SK-N-SH treated with all-trans-retinoic acid at 6 μM for 48 hours (cell line): ENCODE measurements at regions not wholly inside any gene's neighbourhood (a gene's known extent, or its start where the extent isn't known, plus 50 kb on each side); places are given as distances from the start of the nearest gene placed in this dataset.

Experiments used
- ATAC-seq: fragments of 200-7000 bp; cut with Tn5 transposase; 3 replicates; pipeline ENCODE4 v1.9.1; 2020; ENCODE audit warnings: mild to moderate bottlenecking, moderate library complexity
- ARNTL ChIP-seq: fragments of 450-650 bp; formaldehyde crosslinking; IDR thresholded peaks from 2 replicates; pipeline ENCODE4 v1.5.0; 2020; ENCODE audit warnings: low read depth, mild to moderate bottlenecking, moderate library complexity, borderline replicate concordance
- BACH2 ChIP-seq: fragments of 250-450 bp; sonication (Bioruptor Pico); IDR thresholded peaks from 2 replicates; pipeline ENCODE4 v1.9.0; 2021; ENCODE audit warnings: mild to moderate bottlenecking, borderline replicate concordance
- CSDC2 ChIP-seq: fragments of 250-450 bp; sonication (Bioruptor Pico); IDR thresholded peaks from 2 replicates; pipeline ENCODE4 v1.5.0; 2020; ENCODE audit warnings: mild to moderate bottlenecking, moderate library complexity
- ESRRG ChIP-seq: fragments of 250-450 bp; sonication (Bioruptor Pico); IDR thresholded peaks from 2 replicates; pipeline ENCODE4 v1.6.1; 2021; ENCODE audit warnings: mild to moderate bottlenecking
- GLIS3 ChIP-seq: fragments of 250-450 bp; sonication (Bioruptor Pico); IDR thresholded peaks from 2 replicates; pipeline ENCODE4 v1.5.0; 2020; ENCODE audit warnings: mild to moderate bottlenecking, moderate library complexity
- ISL1 ChIP-seq: fragments of 250-450 bp; sonication (Bioruptor Pico); IDR thresholded peaks from 2 replicates; pipeline ENCODE4 v2.1.2; 2022; ENCODE audit warnings: mild to moderate bottlenecking, moderate library complexity
- OSR1 ChIP-seq: fragments of 250-450 bp; sonication (Bioruptor Pico); IDR thresholded peaks from 2 replicates; pipeline ENCODE4 v1.8.0; 2022; ENCODE audit warnings: moderate library complexity, mild to moderate bottlenecking, inconsistent platforms
- PPARA ChIP-seq: fragments of 250-450 bp; sonication (Bioruptor Pico); IDR thresholded peaks from 2 replicates; pipeline ENCODE4 v1.5.0; 2020; ENCODE audit warnings: mild to moderate bottlenecking, borderline replicate concordance
- RARB ChIP-seq: fragments of 250-450 bp; sonication (Bioruptor Pico); IDR thresholded peaks from 2 replicates; pipeline ENCODE4 v1.8.0; 2021; ENCODE audit warnings: mild to moderate bottlenecking, moderate library complexity
- SNAI2 ChIP-seq: fragments of 250-450 bp; sonication (Bioruptor Pico); IDR thresholded peaks from 2 replicates; pipeline ENCODE4 v1.5.0; 2020; ENCODE audit warnings: mild to moderate bottlenecking, moderate library complexity
- TCF4 ChIP-seq: fragments of 250-450 bp; sonication (Bioruptor Pico); IDR thresholded peaks from 2 replicates; pipeline ENCODE4 v1.8.0; 2021; ENCODE audit warnings: mild to moderate bottlenecking, moderate library complexity, borderline replicate concordance
- TOX ChIP-seq: fragments of 250-450 bp; sonication (Bioruptor Pico); IDR thresholded peaks from 2 replicates; pipeline ENCODE4 v1.8.0; 2021; ENCODE audit warnings: mild to moderate bottlenecking, moderate library complexity, borderline replicate concordance
- ZC3H10 ChIP-seq: fragments of 250-450 bp; sonication (Bioruptor Pico); IDR thresholded peaks from 2 replicates; pipeline ENCODE4 v1.5.1; 2021; ENCODE audit warnings: mild to moderate bottlenecking, moderate library complexity
- ZFP3 ChIP-seq: fragments of 250-450 bp; sonication (Bioruptor Pico); IDR thresholded peaks from 2 replicates; pipeline ENCODE4 v1.5.0; 2020; ENCODE audit warnings: mild to moderate bottlenecking, moderate library complexity
- ZFP30 ChIP-seq: fragments of 450-650 bp; formaldehyde crosslinking; IDR thresholded peaks from 2 replicates; pipeline ENCODE4 v1.5.0; 2022; ENCODE audit warnings: mild to moderate bottlenecking, moderate library complexity
- ZNF565 ChIP-seq: fragments of 450-650 bp; formaldehyde crosslinking; conservative IDR thresholded peaks from 2 replicates; pipeline ENCODE4 v1.5.0; 2020; ENCODE audit warnings: low read depth, mild to moderate bottlenecking, moderate library complexity
- ZNF70 ChIP-seq: fragments of 450-650 bp; formaldehyde crosslinking; IDR thresholded peaks from 2 replicates; pipeline ENCODE4 v1.5.0; 2020; ENCODE audit warnings: mild to moderate bottlenecking, moderate library complexity
- ZNF8 ChIP-seq: fragments of 450-650 bp; formaldehyde crosslinking; IDR thresholded peaks from 2 replicates; pipeline ENCODE4 v1.5.0; 2020; ENCODE audit warnings: mild to moderate bottlenecking, moderate library complexity
- TF ChIP-seq, protein P1 (sequence below): fragments of 250-450 bp; sonication (Bioruptor Pico); IDR thresholded peaks from 2 replicates; pipeline ENCODE4 v1.8.0; 2021; ENCODE audit warnings: low read depth, mild to moderate bottlenecking, moderate library complexity, borderline replicate concordance
- TF ChIP-seq, protein P2 (sequence below): fragments of 250-450 bp; sonication (Bioruptor Pico); IDR thresholded peaks from 2 replicates; pipeline ENCODE4 v1.5.0; 2020; ENCODE audit warnings: mild to moderate bottlenecking, moderate library complexity
- TF ChIP-seq, protein P3 (sequence below): fragments of 250-450 bp; sonication (Bioruptor Pico); IDR thresholded peaks from 2 replicates; pipeline ENCODE4 v1.5.1; 2020; ENCODE audit warnings: low read depth, mild to moderate bottlenecking, moderate library complexity
- TF ChIP-seq, protein P4 (sequence below): fragments of 250-450 bp; sonication (Bioruptor Pico); IDR thresholded peaks from 2 replicates; pipeline ENCODE4 v1.5.1; 2021; ENCODE audit warnings: mild to moderate bottlenecking, moderate library complexity

DNA sequence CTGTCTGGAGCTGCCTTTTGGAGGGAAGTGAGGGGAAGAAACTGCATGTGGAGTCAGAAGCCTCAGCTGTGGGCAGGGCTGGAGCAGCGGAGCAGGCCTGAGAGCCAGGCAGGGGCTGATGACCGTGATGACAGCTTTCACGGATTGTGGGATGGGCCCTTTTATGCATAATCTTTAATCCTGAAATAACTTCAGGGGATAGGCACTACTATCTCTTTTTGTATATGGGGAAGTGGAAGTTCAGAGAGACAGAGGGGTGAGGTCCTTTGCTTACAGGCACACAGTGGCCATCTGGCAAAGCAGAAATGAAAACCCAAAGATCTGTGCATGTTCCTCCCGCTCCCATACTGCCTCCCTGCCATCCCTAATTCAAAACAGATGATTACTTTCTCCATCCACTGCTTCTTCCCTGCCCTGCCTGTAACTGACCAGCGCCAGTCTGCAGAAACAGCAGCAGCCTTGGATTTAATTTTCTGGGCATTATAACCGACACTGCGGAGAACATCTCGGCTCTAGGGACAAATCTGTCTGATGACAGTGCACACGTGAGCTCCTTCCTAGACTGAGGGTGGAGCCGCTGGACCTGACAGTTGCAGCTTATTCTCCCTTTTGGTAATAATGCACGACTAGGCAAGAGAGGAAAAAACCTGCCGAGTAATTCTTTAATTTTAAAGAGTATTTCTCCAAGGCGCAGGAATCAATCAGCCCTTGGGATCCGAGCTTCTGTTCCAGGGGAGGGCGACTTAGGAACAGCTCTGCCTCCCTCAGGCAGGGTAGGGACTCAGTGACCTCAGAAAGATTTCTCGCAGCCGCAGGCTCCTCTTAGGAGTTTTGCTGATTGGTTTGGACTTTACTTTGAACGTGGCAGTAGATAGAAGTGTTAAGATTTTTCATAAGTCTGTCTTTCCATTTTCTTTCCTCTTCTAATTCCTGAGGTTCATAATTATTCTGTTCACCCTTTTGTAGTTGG lies 95.4 kb downstream of the UTP18 start:
- 0 out of 2 replicates have a peak, but pooled peaks have one; percentile 63 for TF ChIP-seq ESRRG (CRISPR knock-in tag)
- TF ChIP-seq BACH2 (CRISPR knock-in tag), result no peak
- no peak for TF ChIP-seq ARNTL
- no peak for TF ChIP-seq GLIS3 (CRISPR knock-in tag)
- no peak for TF ChIP-seq ZNF565 (CRISPR knock-in tag)
- TF ChIP-seq RARB (CRISPR knock-in tag), result no peak
- TF ChIP-seq TOX (CRISPR knock-in tag), result no peak
- TF ChIP-seq, protein P1, sequence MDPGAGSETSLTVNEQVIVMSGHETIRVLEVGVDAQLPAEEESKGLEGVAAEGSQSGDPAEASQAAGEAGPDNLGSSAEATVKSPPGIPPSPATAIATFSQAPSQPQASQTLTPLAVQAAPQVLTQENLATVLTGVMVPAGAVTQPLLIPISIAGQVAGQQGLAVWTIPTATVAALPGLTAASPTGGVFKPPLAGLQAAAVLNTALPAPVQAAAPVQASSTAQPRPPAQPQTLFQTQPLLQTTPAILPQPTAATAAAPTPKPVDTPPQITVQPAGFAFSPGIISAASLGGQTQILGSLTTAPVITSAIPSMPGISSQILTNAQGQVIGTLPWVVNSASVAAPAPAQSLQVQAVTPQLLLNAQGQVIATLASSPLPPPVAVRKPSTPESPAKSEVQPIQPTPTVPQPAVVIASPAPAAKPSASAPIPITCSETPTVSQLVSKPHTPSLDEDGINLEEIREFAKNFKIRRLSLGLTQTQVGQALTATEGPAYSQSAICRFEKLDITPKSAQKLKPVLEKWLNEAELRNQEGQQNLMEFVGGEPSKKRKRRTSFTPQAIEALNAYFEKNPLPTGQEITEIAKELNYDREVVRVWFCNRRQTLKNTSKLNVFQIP, result no peak
- peak; percentile 97 for TF ChIP-seq TCF4 (CRISPR knock-in tag)
- no peak for TF ChIP-seq ZFP30 (CRISPR knock-in tag)
- TF ChIP-seq, protein P2, sequence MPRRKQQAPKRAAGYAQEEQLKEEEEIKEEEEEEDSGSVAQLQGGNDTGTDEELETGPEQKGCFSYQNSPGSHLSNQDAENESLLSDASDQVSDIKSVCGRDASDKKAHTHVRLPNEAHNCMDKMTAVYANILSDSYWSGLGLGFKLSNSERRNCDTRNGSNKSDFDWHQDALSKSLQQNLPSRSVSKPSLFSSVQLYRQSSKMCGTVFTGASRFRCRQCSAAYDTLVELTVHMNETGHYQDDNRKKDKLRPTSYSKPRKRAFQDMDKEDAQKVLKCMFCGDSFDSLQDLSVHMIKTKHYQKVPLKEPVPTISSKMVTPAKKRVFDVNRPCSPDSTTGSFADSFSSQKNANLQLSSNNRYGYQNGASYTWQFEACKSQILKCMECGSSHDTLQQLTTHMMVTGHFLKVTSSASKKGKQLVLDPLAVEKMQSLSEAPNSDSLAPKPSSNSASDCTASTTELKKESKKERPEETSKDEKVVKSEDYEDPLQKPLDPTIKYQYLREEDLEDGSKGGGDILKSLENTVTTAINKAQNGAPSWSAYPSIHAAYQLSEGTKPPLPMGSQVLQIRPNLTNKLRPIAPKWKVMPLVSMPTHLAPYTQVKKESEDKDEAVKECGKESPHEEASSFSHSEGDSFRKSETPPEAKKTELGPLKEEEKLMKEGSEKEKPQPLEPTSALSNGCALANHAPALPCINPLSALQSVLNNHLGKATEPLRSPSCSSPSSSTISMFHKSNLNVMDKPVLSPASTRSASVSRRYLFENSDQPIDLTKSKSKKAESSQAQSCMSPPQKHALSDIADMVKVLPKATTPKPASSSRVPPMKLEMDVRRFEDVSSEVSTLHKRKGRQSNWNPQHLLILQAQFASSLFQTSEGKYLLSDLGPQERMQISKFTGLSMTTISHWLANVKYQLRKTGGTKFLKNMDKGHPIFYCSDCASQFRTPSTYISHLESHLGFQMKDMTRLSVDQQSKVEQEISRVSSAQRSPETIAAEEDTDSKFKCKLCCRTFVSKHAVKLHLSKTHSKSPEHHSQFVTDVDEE (CRISPR knock-in tag), result peak; percentile 54; the same call in 1 of the 2 replicates
- TF ChIP-seq SNAI2 (CRISPR knock-in tag), result no peak
- no peak for TF ChIP-seq ISL1 (CRISPR knock-in tag)
- TF ChIP-seq, protein P3, sequence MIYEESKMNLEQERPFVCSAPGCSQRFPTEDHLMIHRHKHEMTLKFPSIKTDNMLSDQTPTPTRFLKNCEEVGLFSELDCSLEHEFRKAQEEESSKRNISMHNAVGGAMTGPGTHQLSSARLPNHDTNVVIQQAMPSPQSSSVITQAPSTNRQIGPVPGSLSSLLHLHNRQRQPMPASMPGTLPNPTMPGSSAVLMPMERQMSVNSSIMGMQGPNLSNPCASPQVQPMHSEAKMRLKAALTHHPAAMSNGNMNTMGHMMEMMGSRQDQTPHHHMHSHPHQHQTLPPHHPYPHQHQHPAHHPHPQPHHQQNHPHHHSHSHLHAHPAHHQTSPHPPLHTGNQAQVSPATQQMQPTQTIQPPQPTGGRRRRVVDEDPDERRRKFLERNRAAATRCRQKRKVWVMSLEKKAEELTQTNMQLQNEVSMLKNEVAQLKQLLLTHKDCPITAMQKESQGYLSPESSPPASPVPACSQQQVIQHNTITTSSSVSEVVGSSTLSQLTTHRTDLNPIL, result no peak
- TF ChIP-seq, protein P4, sequence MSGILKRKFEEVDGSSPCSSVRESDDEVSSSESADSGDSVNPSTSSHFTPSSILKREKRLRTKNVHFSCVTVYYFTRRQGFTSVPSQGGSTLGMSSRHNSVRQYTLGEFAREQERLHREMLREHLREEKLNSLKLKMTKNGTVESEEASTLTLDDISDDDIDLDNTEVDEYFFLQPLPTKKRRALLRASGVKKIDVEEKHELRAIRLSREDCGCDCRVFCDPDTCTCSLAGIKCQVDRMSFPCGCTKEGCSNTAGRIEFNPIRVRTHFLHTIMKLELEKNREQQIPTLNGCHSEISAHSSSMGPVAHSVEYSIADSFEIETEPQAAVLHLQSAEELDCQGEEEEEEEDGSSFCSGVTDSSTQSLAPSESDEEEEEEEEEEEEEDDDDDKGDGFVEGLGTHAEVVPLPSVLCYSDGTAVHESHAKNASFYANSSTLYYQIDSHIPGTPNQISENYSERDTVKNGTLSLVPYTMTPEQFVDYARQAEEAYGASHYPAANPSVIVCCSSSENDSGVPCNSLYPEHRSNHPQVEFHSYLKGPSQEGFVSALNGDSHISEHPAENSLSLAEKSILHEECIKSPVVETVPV (CRISPR knock-in tag), result no peak
- TF ChIP-seq ZNF70 (CRISPR knock-in tag), result no peak
- no peak for TF ChIP-seq PPARA (CRISPR knock-in tag)
- TF ChIP-seq ZNF8 (CRISPR knock-in tag), result no peak; the same call in 1 of the 2 replicates
- no peak for TF ChIP-seq CSDC2 (CRISPR knock-in tag)
- no peak for TF ChIP-seq ZFP3
- no peak for TF ChIP-seq OSR1 (CRISPR knock-in tag)
- peak; percentile 88 for ATAC-seq

DNA sequence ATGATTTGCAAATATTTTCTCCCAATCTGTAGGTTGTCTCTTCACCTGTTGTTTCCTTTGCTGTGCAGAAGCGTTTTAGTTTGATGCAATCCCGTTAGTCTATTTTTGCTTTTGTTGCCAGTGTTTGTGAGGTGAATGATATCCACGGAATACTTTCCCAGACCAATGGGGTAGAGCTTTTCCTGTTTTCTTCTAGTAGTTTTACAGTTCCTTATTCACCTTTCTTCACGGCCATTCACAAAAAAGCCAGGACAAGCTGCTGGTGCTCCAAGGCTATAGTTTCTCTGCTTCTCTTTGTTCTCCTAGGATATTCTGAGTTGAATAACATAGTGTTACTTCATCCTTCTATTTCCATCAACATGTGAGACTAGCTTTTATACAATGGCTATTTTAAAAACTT lies 98.7 kb downstream of the UTP18 start:
- ATAC-seq, result no peak
- no peak for TF ChIP-seq ZNF8 (CRISPR knock-in tag)
- TF ChIP-seq PPARA (CRISPR knock-in tag), result no peak
- no peak for TF ChIP-seq GLIS3 (CRISPR knock-in tag)
- no peak for TF ChIP-seq ISL1 (CRISPR knock-in tag)
- no peak for TF ChIP-seq CSDC2 (CRISPR knock-in tag)
- no peak for TF ChIP-seq ZNF565 (CRISPR knock-in tag)
- TF ChIP-seq, protein P3, result no peak
- TF ChIP-seq OSR1 (CRISPR knock-in tag), result no peak
- TF ChIP-seq ZC3H10 (CRISPR knock-in tag), result no peak
- TF ChIP-seq, protein P4 (CRISPR knock-in tag), result no peak
- TF ChIP-seq ZNF70 (CRISPR knock-in tag), result no peak
- TF ChIP-seq ARNTL, result no peak
